Suprapubic skin (tissue), 4 donors: ENCODE measurements at regions not wholly inside any gene's neighbourhood (a gene's known extent, or its start where the extent isn't known, plus 50 kb on each side); places are given as distances from the start of the nearest gene placed in this dataset.

ENCODE experiments used
- DNase-seq, 2 donors: peaks; one replicate each; pipeline ENCODE4 v3.0.0-alpha.2; 2019; ENCODE audit warnings: low spot score in 2 of 2
- H3K27ac ChIP-seq: fragments of 200-600 bp; sonication (generic); one replicate; pipeline ENCODE4 v1.5.1; 2019
- H3K27me3 ChIP-seq: fragments of 200-600 bp; sonication (generic); one replicate; pipeline ENCODE4 v1.5.1; 2019
- H3K36me3 ChIP-seq: fragments of 200-600 bp; sonication (generic); one replicate; pipeline ENCODE4 v1.5.1; 2019
- H3K4me1 ChIP-seq: fragments of 200-600 bp; sonication (generic); one replicate; pipeline ENCODE4 v1.5.1; 2019
- H3K4me3 ChIP-seq: fragments of 200-600 bp; sonication (generic); one replicate; pipeline ENCODE4 v1.5.1; 2019; ENCODE audit warnings: mild to moderate bottlenecking
- H3K9me3 ChIP-seq: fragments of 200-600 bp; sonication (generic); one replicate; pipeline ENCODE4 v1.5.1; 2019
- EP300 ChIP-seq: sonication (generic); formaldehyde crosslinking; IDR thresholded peaks from one replicate; pipeline ENCODE4 v1.6.1; 2017; ENCODE audit warnings: antibody characterized with exemption
- POLR2A ChIP-seq, 2 donors: fragments of 450-650 bp; IDR thresholded peaks; one replicate each; pipeline ENCODE4 v1.6.1; 2017; ENCODE audit warnings: antibody characterized with exemption in 2 of 2, mild to moderate bottlenecking in 2 of 2, moderate library complexity in 2 of 2
- POLR2AphosphoS5 ChIP-seq, 3 donors: sonication (generic); formaldehyde crosslinking; IDR thresholded peaks; one replicate each; pipeline ENCODE4 v1.6.1; 2017; ENCODE audit warnings: antibody characterized with exemption in 3 of 3
- WGBS: methylation state at CpG from one replicate; pipeline ENCODE4 v1.1.5; 2018; 5-methylcytosine and 5-hydroxymethylcytosine counted together
- TF ChIP-seq, protein P1 (sequence below), 2 donors: fragments of 200-600 bp in 1 of 2; fragments of 450-650 bp in 1 of 2; sonication (generic) in 1 of 2; IDR thresholded peaks; one replicate each; pipeline ENCODE4 v1.5.1; 2016 to 2019; ENCODE audit warnings: antibody characterized with exemption in 2 of 2, mild to moderate bottlenecking in 1 of 2, moderate library complexity in 1 of 2

GRCh38 chr3:145953316-145953715 is 207.7 kb downstream of the PLOD2 start:
- H3K9me3 ChIP-seq, result no peaks in the 10 kb centered on the region
- WGBS, result 83% methylated on average over 3 of the region's 3 CpGs
- H3K4me1 ChIP-seq, result no peaks in the 10 kb centered on the region
- H3K27ac ChIP-seq, result no peak overlapping the region
- no peak overlapping the region for H3K4me3 ChIP-seq
- no peaks in the 10 kb centered on the region for H3K27me3 ChIP-seq
- no peaks in the 10 kb centered on the region for H3K36me3 ChIP-seq
- TF ChIP-seq EP300 (no peak), POLR2A (IDR thresholded peaks at IDR 0.05) (no peak), POLR2AphosphoS5 (IDR thresholded peaks at IDR 0.05) (no peak)
- TF ChIP-seq, protein P1, sequence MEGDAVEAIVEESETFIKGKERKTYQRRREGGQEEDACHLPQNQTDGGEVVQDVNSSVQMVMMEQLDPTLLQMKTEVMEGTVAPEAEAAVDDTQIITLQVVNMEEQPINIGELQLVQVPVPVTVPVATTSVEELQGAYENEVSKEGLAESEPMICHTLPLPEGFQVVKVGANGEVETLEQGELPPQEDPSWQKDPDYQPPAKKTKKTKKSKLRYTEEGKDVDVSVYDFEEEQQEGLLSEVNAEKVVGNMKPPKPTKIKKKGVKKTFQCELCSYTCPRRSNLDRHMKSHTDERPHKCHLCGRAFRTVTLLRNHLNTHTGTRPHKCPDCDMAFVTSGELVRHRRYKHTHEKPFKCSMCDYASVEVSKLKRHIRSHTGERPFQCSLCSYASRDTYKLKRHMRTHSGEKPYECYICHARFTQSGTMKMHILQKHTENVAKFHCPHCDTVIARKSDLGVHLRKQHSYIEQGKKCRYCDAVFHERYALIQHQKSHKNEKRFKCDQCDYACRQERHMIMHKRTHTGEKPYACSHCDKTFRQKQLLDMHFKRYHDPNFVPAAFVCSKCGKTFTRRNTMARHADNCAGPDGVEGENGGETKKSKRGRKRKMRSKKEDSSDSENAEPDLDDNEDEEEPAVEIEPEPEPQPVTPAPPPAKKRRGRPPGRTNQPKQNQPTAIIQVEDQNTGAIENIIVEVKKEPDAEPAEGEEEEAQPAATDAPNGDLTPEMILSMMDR (IDR thresholded peaks at IDR 0.05), result no peak
- DNase-seq, result no peak

DNA sequence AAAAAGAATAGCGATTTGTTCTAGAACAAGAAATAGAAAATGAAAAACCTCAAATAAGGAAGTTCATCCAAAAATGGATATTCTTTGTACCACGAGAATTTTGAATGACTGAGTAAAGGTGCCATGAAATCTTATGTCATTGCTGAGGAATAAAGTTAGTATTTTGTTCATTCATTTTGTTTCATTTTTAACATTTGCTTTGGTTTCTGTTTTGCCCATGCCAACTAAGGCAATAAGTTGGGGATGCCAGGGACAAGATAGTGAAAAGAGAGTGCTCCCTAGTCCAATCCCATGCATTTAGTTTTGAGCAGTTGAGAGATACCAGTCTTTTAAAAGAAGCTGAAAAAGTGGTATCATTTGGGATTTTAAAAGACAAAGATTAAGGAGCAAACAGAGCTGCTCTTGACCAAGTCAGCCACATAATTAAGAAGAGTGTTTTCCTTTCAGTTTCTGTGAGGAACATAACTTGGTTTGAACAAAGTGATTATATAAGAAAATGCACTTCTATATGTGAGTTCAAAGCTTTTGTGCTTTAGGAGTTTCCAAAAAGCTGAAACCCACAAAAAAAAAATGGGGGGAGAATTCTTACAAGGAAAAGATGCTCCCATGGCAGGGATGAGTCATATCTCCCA is 201.4 kb downstream of the PLOD2 start:
- WGBS, result 83% methylated on average over 2 of the region's 2 CpGs

DNA sequence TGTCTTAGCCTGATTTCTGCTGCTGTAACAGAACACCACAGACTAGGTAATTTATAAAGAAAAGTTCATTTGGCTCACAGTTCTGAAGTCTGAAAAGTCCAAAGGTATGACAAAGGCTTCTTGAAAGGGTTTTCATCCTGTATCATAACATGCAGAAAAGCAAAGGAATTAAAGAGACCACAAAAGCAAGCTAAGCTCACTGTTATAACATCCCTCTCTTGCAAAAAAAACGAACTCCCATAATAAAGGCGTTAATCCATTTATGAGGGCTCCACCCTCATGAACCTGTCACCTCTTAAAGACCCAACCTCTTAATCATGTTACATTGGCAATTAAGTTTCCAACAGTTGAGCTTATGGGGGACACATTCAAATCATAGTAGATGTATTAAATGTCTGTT is 197.9 kb downstream of the PLOD2 start:
- Histone ChIP-seq H3K4me3 (no peak overlapping the region), H3K4me1 (peaks cover 6% of the 10 kb centered on the region), H3K36me3 (no peaks in the 10 kb centered on the region), H3K27me3 (no peaks in the 10 kb centered on the region), H3K27ac (no peak overlapping the region), H3K9me3 (no peaks in the 10 kb centered on the region)
- 75% methylated on average over 2 of the region's 2 CpGs for WGBS
- DNase-seq, result no peak
- TF ChIP-seq POLR2AphosphoS5 (IDR thresholded peaks at IDR 0.05) (no peak), POLR2A (IDR thresholded peaks at IDR 0.05) (no peak), EP300 (no peak)
- TF ChIP-seq, protein P1 (IDR thresholded peaks at IDR 0.05), result no peak

More for the DNA sequence above, 201.4 kb downstream of the PLOD2 start:
- H3K4me3 ChIP-seq, result no peak overlapping the region
- H3K27me3 ChIP-seq, result no peaks in the 10 kb centered on the region
- TF ChIP-seq, protein P1 (IDR thresholded peaks at IDR 0.05), result no peak
- TF ChIP-seq POLR2A (IDR thresholded peaks at IDR 0.05) (no peak), POLR2AphosphoS5 (IDR thresholded peaks at IDR 0.05) (no peak), EP300 (no peak)
- H3K36me3 ChIP-seq, result no peaks in the 10 kb centered on the region
- no peaks in the 10 kb centered on the region for H3K9me3 ChIP-seq
- H3K27ac ChIP-seq, result no peak overlapping the region
- H3K4me1 ChIP-seq, result no peaks in the 10 kb centered on the region
- DNase-seq, result no peak

DNA sequence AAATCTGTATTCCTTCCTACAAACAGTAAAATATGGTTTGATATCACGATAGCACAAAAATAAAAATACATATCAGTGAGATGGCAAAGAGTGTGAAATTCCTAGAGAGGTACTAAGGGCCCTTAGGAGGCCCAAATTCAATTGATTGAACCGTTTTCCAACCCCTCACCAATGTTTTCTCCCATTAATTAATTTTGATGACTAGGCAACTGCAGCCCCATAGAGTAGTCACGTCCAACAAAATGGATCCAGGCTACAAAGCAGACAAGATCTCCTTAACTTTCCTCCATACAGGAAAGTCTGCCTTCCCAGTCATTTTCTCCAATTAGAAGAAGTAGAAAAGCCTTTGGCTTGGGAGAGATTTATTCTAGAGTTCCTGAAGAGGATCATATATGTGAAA is 193.9 kb downstream of the PLOD2 start:
- H3K4me1 ChIP-seq, result peaks cover 6% of the 10 kb centered on the region
- H3K27ac ChIP-seq, result no peak overlapping the region
- no peaks in the 10 kb centered on the region for H3K27me3 ChIP-seq
- no peak for TF ChIP-seq EP300
- no peak for TF ChIP-seq POLR2A (IDR thresholded peaks at IDR 0.05)
- TF ChIP-seq, protein P1 (IDR thresholded peaks at IDR 0.05), result no peak
- TF ChIP-seq POLR2AphosphoS5 (IDR thresholded peaks at IDR 0.05), result no peak
- no peaks in the 10 kb centered on the region for H3K36me3 ChIP-seq
- H3K9me3 ChIP-seq, result no peaks in the 10 kb centered on the region
- H3K4me3 ChIP-seq, result no peak overlapping the region
- no peak for DNase-seq
- 83% methylated on average over 3 of the region's 3 CpGs for WGBS

DNA sequence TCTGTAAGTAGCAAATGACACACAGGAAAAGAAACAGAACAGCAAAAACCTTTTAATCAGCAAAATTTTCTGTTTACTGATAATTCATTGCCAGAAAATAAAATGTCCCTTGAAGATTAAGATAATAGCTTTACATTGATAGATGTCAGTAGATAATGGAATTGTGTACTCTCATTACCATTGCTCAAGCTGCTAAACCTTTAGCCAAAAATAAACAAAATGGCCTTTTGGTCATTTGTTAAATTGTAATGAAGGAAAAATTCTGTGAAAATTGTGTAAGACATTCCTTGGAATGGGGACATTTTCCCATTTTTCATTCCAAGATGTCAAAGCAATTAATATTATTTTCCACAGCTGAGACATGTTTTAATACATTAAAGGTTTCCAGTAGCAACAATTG is 189.8 kb downstream of the PLOD2 start:
- TF ChIP-seq POLR2A (IDR thresholded peaks at IDR 0.05) (no peak), POLR2AphosphoS5 (IDR thresholded peaks at IDR 0.05) (no peak)
- no peak for DNase-seq
- no peaks in the 10 kb centered on the region for H3K9me3 ChIP-seq
- peaks cover 6% of the 10 kb centered on the region for H3K4me1 ChIP-seq
- H3K4me3 ChIP-seq, result no peak overlapping the region
- no peaks in the 10 kb centered on the region for H3K36me3 ChIP-seq
- H3K27me3 ChIP-seq, result no peaks in the 10 kb centered on the region
- H3K27ac ChIP-seq, result no peak overlapping the region

DNA sequence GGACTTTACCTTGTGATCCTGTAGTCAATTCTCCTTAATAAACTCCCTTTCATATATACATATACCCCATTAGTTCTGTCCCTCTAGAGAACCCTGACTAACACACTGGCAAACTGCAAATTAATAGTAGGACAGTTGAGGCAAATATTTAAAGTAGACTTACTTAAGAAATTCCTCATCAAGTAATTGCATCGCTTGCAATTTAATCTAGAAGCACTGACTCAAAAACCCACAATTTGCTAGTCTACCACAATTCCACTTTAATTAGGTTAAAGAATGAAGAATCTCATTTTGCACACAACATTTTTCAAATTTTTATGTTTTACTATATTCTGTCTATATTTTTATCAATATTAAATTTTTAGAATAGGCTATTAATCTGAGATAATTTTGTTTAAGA is 188.1 kb downstream of the PLOD2 start:
- Histone ChIP-seq H3K27ac (no peak overlapping the region), H3K27me3 (no peaks in the 10 kb centered on the region), H3K9me3 (no peaks in the 10 kb centered on the region), H3K4me3 (no peak overlapping the region), H3K4me1 (peaks cover 3% of the 10 kb centered on the region), H3K36me3 (no peaks in the 10 kb centered on the region)
- TF ChIP-seq EP300 (no peak), POLR2AphosphoS5 (IDR thresholded peaks at IDR 0.05) (no peak)
- no peak for DNase-seq
- WGBS, result 96% methylated on average over 1 of the region's 1 CpG
